Sigmoid colon (tissue), 3 donors: ENCODE measurements at regions not wholly inside any gene's neighbourhood (a gene's known extent, or its start where the extent isn't known, plus 50 kb on each side); places are given as distances from the start of the nearest gene placed in this dataset.

Experiments
- CTCF ChIP-seq, 4 experiments: fragments of 450-650 bp in 3 of 4; fragments of 200-600 bp in 1 of 4; IDR thresholded peaks; one replicate each; pipeline ENCODE4 v1.5.1; 2016 to 2019; ENCODE audit warnings: antibody characterized with exemption in 4 of 4, mild to moderate bottlenecking in 3 of 4, moderate library complexity in 2 of 4
- POLR2A ChIP-seq, 2 donors: fragments of 450-650 bp; IDR thresholded peaks; one replicate each; pipeline ENCODE4 v1.6.1; 2016; ENCODE audit warnings: antibody characterized with exemption in 2 of 2, mild to moderate bottlenecking in 2 of 2, moderate library complexity in 2 of 2

- TF ChIP-seq CTCF (IDR thresholded peaks at IDR 0.05) (no peak), POLR2A (IDR thresholded peaks at IDR 0.05) (no peak)
Measured at GRCh38 chr6:12603673-12604049, 112.9 kb upstream of the PHACTR1 start.
